ENCODE measurements at regions not wholly inside any gene's neighbourhood (a gene's known extent, or its start where the extent isn't known, plus 50 kb on each side); places are given as distances from the start of the nearest gene placed in this dataset.

DNA sequence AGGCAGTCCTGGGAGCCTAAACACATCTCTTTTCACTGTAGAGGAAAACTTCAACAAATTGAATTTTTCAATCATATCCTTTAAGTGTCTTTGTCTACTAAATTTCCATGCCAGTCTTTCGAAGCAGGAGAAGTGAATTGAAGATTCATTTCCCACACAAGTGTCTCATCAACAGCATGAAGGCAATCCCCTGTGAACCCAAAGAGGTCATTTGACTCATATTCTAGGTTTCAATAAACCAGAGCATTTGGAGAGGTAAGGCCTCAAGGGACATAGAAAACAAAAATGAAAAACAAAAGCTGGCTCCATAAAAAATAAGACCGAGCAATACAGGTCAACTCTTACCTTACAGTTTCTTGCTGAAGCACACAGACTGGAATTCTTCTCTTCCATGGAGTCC is 94.1 kb upstream of the ATP1B1 start:
- TF ChIP-seq, protein P1, sequence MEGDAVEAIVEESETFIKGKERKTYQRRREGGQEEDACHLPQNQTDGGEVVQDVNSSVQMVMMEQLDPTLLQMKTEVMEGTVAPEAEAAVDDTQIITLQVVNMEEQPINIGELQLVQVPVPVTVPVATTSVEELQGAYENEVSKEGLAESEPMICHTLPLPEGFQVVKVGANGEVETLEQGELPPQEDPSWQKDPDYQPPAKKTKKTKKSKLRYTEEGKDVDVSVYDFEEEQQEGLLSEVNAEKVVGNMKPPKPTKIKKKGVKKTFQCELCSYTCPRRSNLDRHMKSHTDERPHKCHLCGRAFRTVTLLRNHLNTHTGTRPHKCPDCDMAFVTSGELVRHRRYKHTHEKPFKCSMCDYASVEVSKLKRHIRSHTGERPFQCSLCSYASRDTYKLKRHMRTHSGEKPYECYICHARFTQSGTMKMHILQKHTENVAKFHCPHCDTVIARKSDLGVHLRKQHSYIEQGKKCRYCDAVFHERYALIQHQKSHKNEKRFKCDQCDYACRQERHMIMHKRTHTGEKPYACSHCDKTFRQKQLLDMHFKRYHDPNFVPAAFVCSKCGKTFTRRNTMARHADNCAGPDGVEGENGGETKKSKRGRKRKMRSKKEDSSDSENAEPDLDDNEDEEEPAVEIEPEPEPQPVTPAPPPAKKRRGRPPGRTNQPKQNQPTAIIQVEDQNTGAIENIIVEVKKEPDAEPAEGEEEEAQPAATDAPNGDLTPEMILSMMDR (conservative IDR thresholded peaks at IDR 0.05) = no peak
- DNase-seq (ENCODE audit: extremely low spot score, unreplicated experiment) = no peak
- H3K27me3 Mint-ChIP-seq = peaks cover 3% of the 10 kb centered on the region
- no peaks in the 10 kb centered on the region for H3K36me3 Mint-ChIP-seq
- no peak overlapping the region for H3K4me3 Mint-ChIP-seq
- no peaks in the 10 kb centered on the region for H3K4me1 Mint-ChIP-seq (ENCODE audit: unreplicated experiment)
- no peak overlapping the region for H3K27ac Mint-ChIP-seq
- H3K9me3 Mint-ChIP-seq = no peaks in the 10 kb centered on the region

DNA sequence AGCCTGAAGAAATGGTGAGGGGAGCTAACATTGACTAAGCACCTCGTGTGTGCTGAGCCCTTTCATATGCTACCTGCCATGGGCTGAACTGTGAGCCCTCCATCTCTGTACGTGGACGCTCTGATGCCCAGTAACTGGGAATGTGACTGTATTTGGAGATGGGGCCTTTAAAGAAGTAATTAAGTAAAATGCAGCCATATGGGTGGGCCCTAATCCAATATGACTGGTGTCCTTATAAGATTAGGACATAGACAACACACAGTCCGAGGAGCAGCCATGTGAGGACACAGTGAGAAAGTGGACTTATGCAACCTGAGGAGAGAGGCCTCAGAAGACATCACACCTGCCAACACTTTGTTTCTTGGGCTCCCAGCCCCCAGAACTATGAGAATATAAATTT is 92.7 kb upstream of the ATP1B1 start:
- H3K9me3 Mint-ChIP-seq = no peaks in the 10 kb centered on the region
- H3K4me3 Mint-ChIP-seq = no peak overlapping the region
- no peak overlapping the region for H3K27ac Mint-ChIP-seq
- no peaks in the 10 kb centered on the region for H3K4me1 Mint-ChIP-seq (ENCODE audit: unreplicated experiment)
- no peaks in the 10 kb centered on the region for H3K36me3 Mint-ChIP-seq
- TF ChIP-seq, protein P1 (conservative IDR thresholded peaks at IDR 0.05) = no peak
- H3K27me3 Mint-ChIP-seq = peaks cover 3% of the 10 kb centered on the region
- DNase-seq (ENCODE audit: extremely low spot score, unreplicated experiment) = no peak

DNA sequence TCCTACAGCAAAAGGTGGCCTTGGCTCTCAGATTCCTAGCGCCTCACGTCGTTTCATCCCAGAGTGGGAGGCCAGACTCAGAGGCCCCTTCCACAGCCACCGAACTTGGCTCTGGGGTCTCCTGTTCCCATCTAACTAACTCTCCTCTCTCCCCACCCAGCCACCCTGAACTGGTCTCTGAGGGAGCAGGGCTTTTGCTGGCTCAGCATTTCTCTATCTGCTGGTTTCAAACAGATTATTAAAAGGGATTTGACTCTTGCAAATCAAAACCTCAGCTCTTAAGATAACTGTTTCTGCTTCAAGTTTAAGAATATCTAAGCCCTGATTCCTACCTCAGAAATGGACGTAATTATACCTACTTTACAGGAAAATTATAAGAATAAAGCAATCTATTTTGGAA is 91.0 kb upstream of the ATP1B1 start:
- Mint-ChIP-seq H3K36me3 (no peaks in the 10 kb centered on the region), H3K9me3 (no peaks in the 10 kb centered on the region), H3K27ac (no peak overlapping the region), H3K4me3 (no peak overlapping the region), H3K4me1 (ENCODE audit: unreplicated experiment) (no peaks in the 10 kb centered on the region), H3K27me3 (peaks cover 3% of the 10 kb centered on the region)
- TF ChIP-seq, protein P1 (conservative IDR thresholded peaks at IDR 0.05) = no peak
- DNase-seq (ENCODE audit: extremely low spot score, unreplicated experiment) = no peak

DNA sequence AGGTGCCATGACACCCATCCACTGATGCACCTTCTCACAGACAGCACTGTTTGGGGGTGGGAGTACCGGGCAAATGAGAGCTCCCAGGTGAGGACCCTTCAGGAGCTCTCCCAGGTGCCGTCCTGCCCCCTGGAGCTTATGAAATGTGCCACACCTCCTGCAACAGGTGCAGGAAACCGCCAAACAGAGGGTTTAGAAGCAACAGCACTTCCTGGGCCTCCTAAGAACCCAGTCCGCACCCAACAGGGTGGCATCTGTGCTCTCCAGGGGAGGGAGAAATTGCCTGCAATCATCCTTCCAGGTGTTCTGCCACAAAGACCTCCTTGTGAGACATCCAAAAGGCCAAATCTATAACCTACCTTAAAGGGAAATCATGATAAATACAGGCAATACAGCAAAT is 87.7 kb upstream of the ATP1B1 start:
- no peaks in the 10 kb centered on the region for H3K36me3 Mint-ChIP-seq
- no peak overlapping the region for H3K4me3 Mint-ChIP-seq
- H3K27ac Mint-ChIP-seq = no peak overlapping the region
- H3K27me3 Mint-ChIP-seq = peaks cover 3% of the 10 kb centered on the region
- DNase-seq (ENCODE audit: extremely low spot score, unreplicated experiment) = no peak
- no peaks in the 10 kb centered on the region for H3K9me3 Mint-ChIP-seq
- TF ChIP-seq, protein P1 (conservative IDR thresholded peaks at IDR 0.05) = no peak
- no peaks in the 10 kb centered on the region for H3K4me1 Mint-ChIP-seq (ENCODE audit: unreplicated experiment)

DNA sequence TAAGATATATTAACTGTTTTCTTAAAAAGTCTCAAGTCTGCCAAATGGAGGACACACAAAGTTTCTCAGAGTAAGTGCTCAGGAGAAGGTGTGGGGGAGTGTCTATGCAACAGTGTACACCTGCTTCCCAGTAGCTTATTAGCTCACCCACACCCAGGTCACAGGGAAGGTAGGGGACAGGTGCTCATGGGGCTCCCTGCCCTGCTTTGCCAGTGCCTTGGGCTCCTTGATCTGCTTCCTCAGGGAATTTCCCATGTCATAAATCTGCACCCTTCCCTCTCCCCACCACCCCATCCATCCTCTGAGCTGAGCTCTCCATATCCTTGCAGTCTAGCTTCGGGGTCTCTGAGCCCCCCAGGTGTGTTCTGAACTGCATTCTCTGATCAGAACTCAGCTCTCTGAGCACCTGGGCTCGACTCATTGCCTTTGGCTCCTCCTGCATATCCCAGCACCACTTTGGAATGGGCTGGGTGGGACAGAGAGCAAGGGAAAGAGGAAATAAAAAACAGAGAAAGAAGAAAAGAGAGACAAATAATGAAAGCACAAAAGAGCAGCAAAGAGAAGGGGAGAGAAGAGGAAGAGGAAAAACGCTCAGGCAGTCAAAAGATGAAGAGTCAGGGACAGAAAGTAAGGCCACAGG is 87.0 kb upstream of the ATP1B1 start:
- Mint-ChIP-seq H3K27ac (no peak overlapping the region), H3K4me1 (ENCODE audit: unreplicated experiment) (no peaks in the 10 kb centered on the region), H3K27me3 (peaks cover 3% of the 10 kb centered on the region), H3K36me3 (no peaks in the 10 kb centered on the region), H3K9me3 (no peaks in the 10 kb centered on the region), H3K4me3 (no peak overlapping the region)
- TF ChIP-seq, protein P1 (conservative IDR thresholded peaks at IDR 0.05) = no peak
- no peak for DNase-seq (ENCODE audit: extremely low spot score, unreplicated experiment)

DNA sequence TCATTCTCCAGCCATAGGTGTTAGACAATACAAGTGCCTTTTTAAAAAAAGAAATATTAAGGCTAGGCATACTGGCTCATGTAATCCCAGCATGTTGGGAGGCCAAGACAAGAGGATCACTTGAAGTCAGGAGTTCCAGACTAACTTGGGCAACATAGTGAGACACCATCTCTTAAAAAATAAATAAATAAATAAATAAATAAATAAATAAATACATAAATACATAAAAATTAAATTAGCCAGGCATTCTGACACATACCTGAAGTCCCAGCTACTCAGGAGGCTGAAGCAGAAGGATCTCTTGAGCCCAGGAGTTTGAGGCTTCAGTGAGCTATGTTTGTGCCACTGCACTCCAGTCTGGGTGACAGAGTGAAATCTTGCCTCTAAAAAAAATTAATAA is 85.8 kb upstream of the ATP1B1 start:
- H3K27ac Mint-ChIP-seq = no peak overlapping the region
- no peaks in the 10 kb centered on the region for H3K4me1 Mint-ChIP-seq (ENCODE audit: unreplicated experiment)
- peaks cover 3% of the 10 kb centered on the region for H3K27me3 Mint-ChIP-seq
- TF ChIP-seq, protein P1 (conservative IDR thresholded peaks at IDR 0.05) = no peak
- H3K4me3 Mint-ChIP-seq = no peak overlapping the region
- no peak for DNase-seq (ENCODE audit: extremely low spot score, unreplicated experiment)
- no peaks in the 10 kb centered on the region for H3K9me3 Mint-ChIP-seq
- H3K36me3 Mint-ChIP-seq = no peaks in the 10 kb centered on the region
